ENCODE measurements at regions not wholly inside any gene's neighbourhood (a gene's known extent, or its start where the extent isn't known, plus 50 kb on each side); places are given as distances from the start of the nearest gene placed in this dataset.
A peak's percentile ranks its signal among the peaks of the same experiment; 100 is the strongest.

DNA sequence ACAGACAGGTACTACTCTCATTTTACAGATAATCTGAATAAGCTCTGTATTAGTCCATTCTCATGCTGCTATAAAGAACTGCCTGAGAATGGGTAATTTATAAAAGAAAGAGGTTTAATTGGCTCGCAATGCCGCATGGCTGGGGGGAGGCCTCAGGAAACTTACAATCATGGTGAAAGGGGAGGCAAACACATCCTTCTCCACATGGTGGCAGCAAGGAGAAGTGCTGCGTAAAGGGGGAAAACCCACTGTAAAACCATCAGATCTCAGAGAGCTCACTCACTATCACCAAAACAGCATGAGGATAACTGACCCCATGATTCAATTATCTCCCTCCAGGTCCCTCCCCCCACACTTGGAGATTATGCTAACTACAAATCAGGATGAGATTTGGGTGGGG is 254.4 kb downstream of the KCNE4 start:
- Histone ChIP-seq H3K9ac (ENCODE audit: low read depth in 1 of 2, low read length in 2 of 2) (no peak overlapping the region), H3K4me3 (ENCODE audit: low read depth in 1 of 3, low read length in 3 of 3) (no peak overlapping the region), H3K4me1 (ENCODE audit: control insufficient read depth in 4 of 4, insufficient read depth in 4 of 4, low read length in 3 of 4) (no peaks in the 10 kb centered on the region), H3K27ac (ENCODE audit: low read depth in 1 of 2, low read length in 2 of 2) (no peak overlapping the region), H3K9me3 (ENCODE audit: control insufficient read depth in 4 of 4, low read length in 3 of 4) (no peaks in the 10 kb centered on the region), H3K27me3 (ENCODE audit: control insufficient read depth in 4 of 4, insufficient read depth in 4 of 4, low read length in 3 of 4) (no peaks in the 10 kb centered on the region), H3K36me3 (ENCODE audit: control insufficient read depth in 4 of 4, insufficient read depth in 3 of 4, low read depth in 1 of 4, low read length in 3 of 4) (no peaks in the 10 kb centered on the region)
- TF ChIP-seq RAD21 (IDR thresholded peaks at IDR 0.05), result peak in 1 of 2 donors; percentile 19
- TF ChIP-seq EGR1 (IDR thresholded peaks at IDR 0.05; ENCODE audit: low read depth in 2 of 2), result no peak
- no peak for TF ChIP-seq REST (IDR thresholded peaks at IDR 0.05)
- WGBS, result 50% methylated on average over 3 of the region's 3 CpGs
- no peak for DNase-seq (ENCODE audit: low spot score)

DNA sequence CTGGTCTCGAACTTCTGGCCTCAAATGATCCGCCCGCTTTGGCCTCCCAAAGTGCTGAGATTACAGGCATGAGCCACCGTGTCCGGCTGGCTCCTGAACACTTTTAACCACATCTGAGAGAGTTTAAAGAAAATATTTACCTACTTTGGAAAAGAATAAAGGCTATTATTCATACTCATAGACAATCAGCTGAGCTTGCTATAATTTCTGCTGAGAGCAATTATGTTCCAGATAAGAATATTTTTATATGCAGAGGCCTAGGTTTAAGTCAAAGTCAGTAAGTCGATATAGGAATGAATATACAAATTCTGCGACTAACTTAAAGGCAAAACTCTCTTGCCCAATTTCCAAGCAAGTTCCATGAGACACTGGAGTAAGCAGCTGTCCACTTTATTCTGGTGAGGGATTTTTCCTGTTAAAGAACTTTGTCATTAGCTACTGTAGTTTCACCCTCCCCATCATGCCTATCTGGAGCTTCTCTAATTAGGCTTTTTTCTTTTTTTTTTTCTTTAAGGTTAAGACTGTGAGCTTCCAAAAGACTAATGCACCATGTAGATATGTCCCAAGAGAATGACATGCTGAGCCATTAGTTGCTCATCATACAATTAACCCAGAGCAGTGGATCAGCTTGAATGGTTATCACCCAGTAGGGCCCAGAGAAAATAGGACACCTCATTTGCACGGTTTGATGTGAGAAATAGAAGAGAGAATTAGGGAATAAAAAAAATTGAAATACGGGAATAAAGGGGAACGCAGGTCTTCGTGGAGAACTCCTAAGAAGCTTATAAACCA is 260.1 kb downstream of the KCNE4 start:
- Histone ChIP-seq H3K9ac (ENCODE audit: low read depth in 1 of 2, low read length in 2 of 2) (no peak overlapping the region), H3K4me1 (ENCODE audit: control insufficient read depth in 4 of 4, insufficient read depth in 4 of 4, low read length in 3 of 4) (no peaks in the 10 kb centered on the region), H3K36me3 (ENCODE audit: control insufficient read depth in 4 of 4, insufficient read depth in 3 of 4, low read depth in 1 of 4, low read length in 3 of 4) (no peaks in the 10 kb centered on the region), H3K4me3 (ENCODE audit: low read depth in 1 of 3, low read length in 3 of 3) (no peak overlapping the region), H3K27ac (ENCODE audit: low read depth in 1 of 2, low read length in 2 of 2) (no peak overlapping the region), H3K27me3 (ENCODE audit: control insufficient read depth in 4 of 4, insufficient read depth in 4 of 4, low read length in 3 of 4) (no peaks in the 10 kb centered on the region), H3K9me3 (ENCODE audit: control insufficient read depth in 4 of 4, low read length in 3 of 4) (no peaks in the 10 kb centered on the region)
- DNase-seq (ENCODE audit: low spot score), result no peak
- 73% methylated on average over 11 of the region's 11 CpGs for WGBS
- TF ChIP-seq, protein P1, sequence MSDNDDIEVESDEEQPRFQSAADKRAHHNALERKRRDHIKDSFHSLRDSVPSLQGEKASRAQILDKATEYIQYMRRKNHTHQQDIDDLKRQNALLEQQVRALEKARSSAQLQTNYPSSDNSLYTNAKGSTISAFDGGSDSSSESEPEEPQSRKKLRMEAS (IDR thresholded peaks at IDR 0.05), result no peak
- TF ChIP-seq TAF1 (conservative IDR thresholded peaks at IDR 0.05) (no peak), FOXA1 (IDR thresholded peaks at IDR 0.05) (no peak), YY1 (IDR thresholded peaks at IDR 0.05) (no peak), SP1 (IDR thresholded peaks at IDR 0.05) (no peak), RXRA (IDR thresholded peaks at IDR 0.05) (no peak), JUND (IDR thresholded peaks at IDR 0.05) (no peak), ZBTB33 (IDR thresholded peaks at IDR 0.05) (no peak), REST (IDR thresholded peaks at IDR 0.05) (no peak), EGR1 (IDR thresholded peaks at IDR 0.05; ENCODE audit: low read depth in 2 of 2) (no peak), GABPA (IDR thresholded peaks at IDR 0.05 in 1 of 2, conservative IDR thresholded peaks at IDR 0.05 in 1 of 2) (no peak), HNF4A (conservative IDR thresholded peaks at IDR 0.05) (no peak), NR2F2 (IDR thresholded peaks at IDR 0.05) (no peak)
- TF ChIP-seq, protein P2, sequence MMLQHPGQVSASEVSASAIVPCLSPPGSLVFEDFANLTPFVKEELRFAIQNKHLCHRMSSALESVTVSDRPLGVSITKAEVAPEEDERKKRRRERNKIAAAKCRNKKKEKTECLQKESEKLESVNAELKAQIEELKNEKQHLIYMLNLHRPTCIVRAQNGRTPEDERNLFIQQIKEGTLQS (IDR thresholded peaks at IDR 0.05), result no peak

Measured in liver (tissue), 7 donors.